GM21423 (cell line): ENCODE measurements at regions not wholly inside any gene's neighbourhood (a gene's known extent, or its start where the extent isn't known, plus 50 kb on each side); places are given as distances from the start of the nearest gene placed in this dataset.
"Not testable (repeated sequence)": the region's sequence is repeated elsewhere in the genome, so short reads cannot be mapped to it uniquely, and the experiment has no call there.

Experiments
- ATAC-seq: cut with Tn5 transposase; IDR thresholded peaks from one replicate; pipeline ENCODE4 v1.9.1; 2021; ENCODE audit warnings: mild to moderate bottlenecking, moderate library complexity; ENCODE audit not compliant: unreplicated experiment

GRCh38 chr15:77910030-77910911, 167.2 kb downstream of the TBC1D2B start:
- peak; percentile 44 for ATAC-seq

- no peak for ATAC-seq
These were observed 168.2 kb downstream of the TBC1D2B start for GRCh38 chr15:77909182-77909940.

GRCh38 chr15:77908752-77909111, 168.8 kb downstream of the TBC1D2B start:
- ATAC-seq: not testable (repeated sequence)

- ATAC-seq: no peak
These were observed 169.4 kb downstream of the TBC1D2B start for GRCh38 chr15:77907824-77908751.

GRCh38 chr15:77906062-77906990, 171.2 kb downstream of the TBC1D2B start:
- ATAC-seq: not testable (repeated sequence)

GRCh38 chr15:77905301-77905920, 172.1 kb downstream of the TBC1D2B start:
- no peak for ATAC-seq

- no peak for ATAC-seq
These were observed 172.6 kb downstream of the TBC1D2B start for GRCh38 chr15:77904901-77905300.

GRCh38 chr15:77904436-77904821, 173.1 kb downstream of the TBC1D2B start:
- no peak for ATAC-seq

GRCh38 chr15:77903761-77904435, 173.6 kb downstream of the TBC1D2B start:
- not testable (repeated sequence) for ATAC-seq

- ATAC-seq: not testable (repeated sequence)
These were observed 174.4 kb downstream of the TBC1D2B start for GRCh38 chr15:77902921-77903760.

GRCh38 chr15:77901921-77902750, 175.4 kb downstream of the TBC1D2B start:
- ATAC-seq: no peak

- ATAC-seq: no peak
These were observed 176.1 kb downstream of the TBC1D2B start for GRCh38 chr15:77901251-77901881.

- not testable (repeated sequence) for ATAC-seq
These were observed 177.1 kb downstream of the TBC1D2B start for GRCh38 chr15:77900331-77900963.

GRCh38 chr15:77899776-77900175, 177.7 kb downstream of the TBC1D2B start:
- ATAC-seq: not testable (repeated sequence)

- no peak for ATAC-seq
These were observed 178.4 kb downstream of the TBC1D2B start for GRCh38 chr15:77898811-77899730.
